8988T (cell line): ENCODE measurements at regions not wholly inside any gene's neighbourhood (a gene's known extent, or its start where the extent isn't known, plus 50 kb on each side); places are given as distances from the start of the nearest gene placed in this dataset.

Experiments
- DNase-seq: peaks from one replicate; pipeline ENCODE4 v3.0.0; 2011

- DNase-seq = no peak
These were observed 1415.8 kb upstream of the CELF4 start for GRCh38 chr18:38981389-38981788.

- no peak for DNase-seq
These were observed 1414.8 kb upstream of the CELF4 start for GRCh38 chr18:38980420-38980819.

- no peak for DNase-seq
These were observed 1407.0 kb upstream of the CELF4 start for GRCh38 chr18:38972571-38972970.

- DNase-seq = no peak
These were observed 1406.3 kb upstream of the CELF4 start for GRCh38 chr18:38971881-38972280.

- DNase-seq = no peak
These were observed 1401.2 kb upstream of the CELF4 start for GRCh38 chr18:38966841-38967240.

GRCh38 chr18:38963943-38964660 lies 1398.5 kb upstream of the CELF4 start:
- no peak for DNase-seq

- DNase-seq = no peak
These were observed 1396.3 kb upstream of the CELF4 start for GRCh38 chr18:38961880-38962279.

GRCh38 chr18:38957736-38958135 lies 1392.1 kb upstream of the CELF4 start:
- no peak for DNase-seq

- DNase-seq = no peak
These were observed 1390.5 kb upstream of the CELF4 start for GRCh38 chr18:38956068-38956467.

GRCh38 chr18:38951633-38952032 lies 1386.0 kb upstream of the CELF4 start:
- no peak for DNase-seq

GRCh38 chr18:38948436-38948835 lies 1382.8 kb upstream of the CELF4 start:
- DNase-seq = no peak

- DNase-seq = no peak
These were observed 1378.9 kb upstream of the CELF4 start for GRCh38 chr18:38944446-38945024.

GRCh38 chr18:38941711-38942561 lies 1376.3 kb upstream of the CELF4 start:
- no peak for DNase-seq

- no peak for DNase-seq
These were observed 1375.4 kb upstream of the CELF4 start for GRCh38 chr18:38940863-38941531.

GRCh38 chr18:38940475-38940862 lies 1374.9 kb upstream of the CELF4 start:
- DNase-seq = no peak

GRCh38 chr18:38933910-38934510 lies 1368.4 kb upstream of the CELF4 start:
- DNase-seq = no peak

GRCh38 chr18:38933322-38933721 lies 1367.7 kb upstream of the CELF4 start:
- no peak for DNase-seq

GRCh38 chr18:38932752-38933151 lies 1367.2 kb upstream of the CELF4 start:
- no peak for DNase-seq

- no peak for DNase-seq
These were observed 1366.1 kb upstream of the CELF4 start for GRCh38 chr18:38931754-38932050.

- DNase-seq = no peak
These were observed 1365.5 kb upstream of the CELF4 start for GRCh38 chr18:38930881-38931753.

GRCh38 chr18:38923540-38923939 lies 1357.9 kb upstream of the CELF4 start:
- DNase-seq = no peak

GRCh38 chr18:38923126-38923525 lies 1357.5 kb upstream of the CELF4 start:
- DNase-seq = no peak
